ENCODE measurements at regions not wholly inside any gene's neighbourhood (a gene's known extent, or its start where the extent isn't known, plus 50 kb on each side); places are given as distances from the start of the nearest gene placed in this dataset.
"Not testable (repeated sequence)": the region's sequence is repeated elsewhere in the genome, so short reads cannot be mapped to it uniquely, and the experiment has no call there.

GRCh38 chr2:173468266-173468793, 113.7 kb downstream of the CDCA7 start:
- DNase-seq (ENCODE audit: low read depth), result no peak

GRCh38 chr2:173472112-173472511, 117.4 kb downstream of the CDCA7 start:
- DNase-seq (ENCODE audit: low read depth), result no peak

- DNase-seq (ENCODE audit: low read depth), result no peak
These were observed 128.5 kb downstream of the CDCA7 start for GRCh38 chr2:173483137-173483536.

GRCh38 chr2:173488861-173489260, 134.2 kb downstream of the CDCA7 start:
- DNase-seq (ENCODE audit: low read depth), result no peak

GRCh38 chr2:173491418-173491817, 136.7 kb downstream of the CDCA7 start:
- no peak for DNase-seq (ENCODE audit: low read depth)

- DNase-seq (ENCODE audit: low read depth), result peak; percentile 10
These were observed 139.2 kb downstream of the CDCA7 start for GRCh38 chr2:173493874-173494273.

- peak; percentile 57 for DNase-seq (ENCODE audit: low read depth)
These were observed 142.1 kb downstream of the CDCA7 start for GRCh38 chr2:173496746-173497145.

GRCh38 chr2:173500953-173501352, 146.3 kb downstream of the CDCA7 start:
- DNase-seq (ENCODE audit: low read depth), result no peak

GRCh38 chr2:173502296-173502695, 147.6 kb downstream of the CDCA7 start:
- no peak for DNase-seq (ENCODE audit: low read depth)

GRCh38 chr2:173511357-173511756, 156.7 kb downstream of the CDCA7 start:
- DNase-seq (ENCODE audit: low read depth), result no peak

GRCh38 chr2:173511942-173512341, 157.3 kb downstream of the CDCA7 start:
- DNase-seq (ENCODE audit: low read depth), result peak; percentile 56

GRCh38 chr2:173513107-173513727, 158.5 kb downstream of the CDCA7 start:
- DNase-seq (ENCODE audit: low read depth), result no peak

- no peak for DNase-seq (ENCODE audit: low read depth)
These were observed 166.2 kb downstream of the CDCA7 start for GRCh38 chr2:173520918-173521317.

GRCh38 chr2:173521450-173522192, 166.9 kb downstream of the CDCA7 start:
- DNase-seq (ENCODE audit: low read depth), result no peak

- DNase-seq (ENCODE audit: low read depth), result no peak
These were observed 168.8 kb downstream of the CDCA7 start for GRCh38 chr2:173523497-173523896.

GRCh38 chr2:173524256-173524955, 169.7 kb downstream of the CDCA7 start:
- no peak for DNase-seq (ENCODE audit: low read depth)

GRCh38 chr2:173532732-173533531, 178.3 kb downstream of the CDCA7 start:
- DNase-seq (ENCODE audit: low read depth), result not testable (repeated sequence)

GRCh38 chr2:173537694-173538093, 183.0 kb downstream of the CDCA7 start:
- DNase-seq (ENCODE audit: low read depth), result no peak

- DNase-seq (ENCODE audit: low read depth), result no peak
These were observed 184.9 kb downstream of the CDCA7 start for GRCh38 chr2:173539615-173540014.

GRCh38 chr2:173544641-173545363, 190.1 kb downstream of the CDCA7 start:
- no peak for DNase-seq (ENCODE audit: low read depth)

GRCh38 chr2:173545364-173545763, 190.7 kb downstream of the CDCA7 start:
- DNase-seq (ENCODE audit: low read depth), result no peak

Data from iris pigment epithelial cell (primary cell).